Liver (tissue), 8 donors: ENCODE measurements at regions not wholly inside any gene's neighbourhood (a gene's known extent, or its start where the extent isn't known, plus 50 kb on each side); places are given as distances from the start of the nearest gene placed in this dataset.

Experiments used
- DNase-seq: peaks from one replicate; pipeline ENCODE4 v3.0.0-alpha.2; 2017; ENCODE audit warnings: low spot score
- H3K27ac ChIP-seq, 2 donors: one replicate each; pipeline ENCODE4 v1.7.0; 2013; ENCODE audit warnings: inconsistent platforms in 2 of 2, low read length in 2 of 2, control low read depth in 1 of 2, low read depth in 1 of 2, mild to moderate bottlenecking in 1 of 2
- H3K27me3 ChIP-seq, 4 donors: one replicate each; pipeline versions ENCODE4 v1.6.1 to v1.7.0; 2013; ENCODE audit warnings: low read length in 3 of 4, inconsistent platforms in 1 of 4, mild to moderate bottlenecking in 1 of 4, moderate library complexity in 1 of 4; ENCODE audit not compliant: control insufficient read depth in 4 of 4, insufficient read depth in 4 of 4
- H3K36me3 ChIP-seq, 4 donors: one replicate each; pipeline versions ENCODE4 v1.6.1 to v1.7.0; 2013; ENCODE audit warnings: low read length in 3 of 4, mild to moderate bottlenecking in 3 of 4, low read depth in 1 of 4, moderate library complexity in 1 of 4; ENCODE audit not compliant: control insufficient read depth in 4 of 4, insufficient read depth in 3 of 4
- H3K4me1 ChIP-seq, 4 donors: one replicate each; pipeline versions ENCODE4 v1.6.1 to v1.7.0; 2013; ENCODE audit warnings: low read length in 3 of 4, mild to moderate bottlenecking in 3 of 4, moderate library complexity in 1 of 4; ENCODE audit not compliant: control insufficient read depth in 4 of 4, insufficient read depth in 4 of 4
- H3K4me3 ChIP-seq, 3 donors: one replicate each; pipeline versions ENCODE4 v1.6.1 to v1.7.0; 2013; ENCODE audit warnings: low read length in 3 of 3, control low read depth in 1 of 3, low read depth in 1 of 3, mild to moderate bottlenecking in 1 of 3
- H3K9ac ChIP-seq, 2 donors: one replicate each; pipeline ENCODE4 v1.7.0; 2013; ENCODE audit warnings: low read length in 2 of 2, mild to moderate bottlenecking in 2 of 2, moderate library complexity in 2 of 2, control low read depth in 1 of 2, low read depth in 1 of 2
- H3K9me3 ChIP-seq, 4 donors: one replicate each; pipeline versions ENCODE4 v1.6.1 to v1.7.0; 2013; ENCODE audit warnings: low read length in 3 of 4; ENCODE audit not compliant: control insufficient read depth in 4 of 4
- ATF3 ChIP-seq: IDR thresholded peaks from 2 replicates; pipeline ENCODE4 v1.6.1; 2016; ENCODE audit warnings: antibody characterized with exemption
- CTCF ChIP-seq: fragments of 150-350 bp; IDR thresholded peaks from 2 replicates; pipeline ENCODE4 v1.5.1; 2017; ENCODE audit warnings: improper control_type of control experiment, low read depth, low read length; ENCODE audit not compliant: missing input control
- EGR1 ChIP-seq, 2 donors: IDR thresholded peaks; 2 replicates each; pipeline ENCODE4 v1.6.1; 2016 to 2018; ENCODE audit warnings: antibody characterized with exemption in 2 of 2, low read depth in 2 of 2
- FOXA1 ChIP-seq: IDR thresholded peaks from 2 replicates; pipeline ENCODE4 v1.6.1; 2016; ENCODE audit warnings: antibody characterized with exemption
- FOXA2 ChIP-seq: IDR thresholded peaks from 2 replicates; pipeline ENCODE4 v1.6.1; 2016; ENCODE audit warnings: antibody characterized with exemption
- GABPA ChIP-seq, 2 donors: IDR thresholded peaks in 1 of 2; conservative IDR thresholded peaks in 1 of 2; 2 replicates each; pipeline ENCODE4 v1.6.1; 2016; ENCODE audit warnings: antibody characterized with exemption in 2 of 2, mild to moderate bottlenecking in 1 of 2, moderate library complexity in 1 of 2
- NR2F2 ChIP-seq: IDR thresholded peaks from 2 replicates; pipeline ENCODE4 v1.6.1; 2016; ENCODE audit warnings: antibody characterized with exemption
- RAD21 ChIP-seq, 2 donors: IDR thresholded peaks; 2 replicates each; pipeline ENCODE4 v1.6.1; 2016; ENCODE audit warnings: antibody characterized with exemption in 2 of 2, mild to moderate bottlenecking in 2 of 2
- RXRA ChIP-seq, 2 donors: IDR thresholded peaks; 2 replicates each; pipeline ENCODE4 v1.6.1; 2017 to 2018; ENCODE audit warnings: antibody characterized with exemption in 2 of 2, mild to moderate bottlenecking in 1 of 2
- WGBS: extraction: QIAGEN DNeasy Blood & Tissue Kit; methylation state at CpG from one replicate; pipeline ENCODE4 v1.1.7; 2013; 5-methylcytosine and 5-hydroxymethylcytosine counted together
- donor health status: healthy.
- donor health status: healthy.
- donor health status: healthy.
- donor health status: healthy.
- donor health status: healthy.

- H3K36me3 ChIP-seq: no peaks in the 10 kb centered on the region
- H3K4me1 ChIP-seq: no peaks in the 10 kb centered on the region
- H3K27ac ChIP-seq: no peak overlapping the region
- H3K4me3 ChIP-seq: no peak overlapping the region
- H3K27me3 ChIP-seq: peaks cover 0 to 4% (median 0%) of the 10 kb centered on the region in 4 donors
- no peak overlapping the region for H3K9ac ChIP-seq
- TF ChIP-seq RXRA (IDR thresholded peaks at IDR 0.05) (no peak), CTCF (no peak), ATF3 (no peak), NR2F2 (no peak), FOXA1 (no peak), GABPA (IDR thresholded peaks at IDR 0.05 in 1 of 2, conservative IDR thresholded peaks at IDR 0.05 in 1 of 2) (no peak), RAD21 (IDR thresholded peaks at IDR 0.05) (no peak), EGR1 (IDR thresholded peaks at IDR 0.05; ENCODE audit: low read depth in 2 of 2) (no peak), FOXA2 (no peak)
- H3K9me3 ChIP-seq: no peaks in the 10 kb centered on the region
- DNase-seq: no peak
Observed at GRCh38 chrX:13371186-13371585, 51.3 kb upstream of the ATXN3L start.

GRCh38 chrX:13370713-13371112, 50.9 kb upstream of the ATXN3L start:
- no peaks in the 10 kb centered on the region for H3K4me1 ChIP-seq
- TF ChIP-seq FOXA1: no peak
- H3K27ac ChIP-seq: no peak overlapping the region
- H3K27me3 ChIP-seq: peaks cover 0 to 4% (median 0%) of the 10 kb centered on the region in 4 donors
- WGBS: 91% methylated on average over 1 of the region's 1 CpG
- no peak overlapping the region for H3K4me3 ChIP-seq
- no peaks in the 10 kb centered on the region for H3K9me3 ChIP-seq
- DNase-seq: no peak
- H3K9ac ChIP-seq: no peak overlapping the region
- H3K36me3 ChIP-seq: no peaks in the 10 kb centered on the region
